ENCODE measurements at regions not wholly inside any gene's neighbourhood (a gene's known extent, or its start where the extent isn't known, plus 50 kb on each side); places are given as distances from the start of the nearest gene placed in this dataset.

DNA sequence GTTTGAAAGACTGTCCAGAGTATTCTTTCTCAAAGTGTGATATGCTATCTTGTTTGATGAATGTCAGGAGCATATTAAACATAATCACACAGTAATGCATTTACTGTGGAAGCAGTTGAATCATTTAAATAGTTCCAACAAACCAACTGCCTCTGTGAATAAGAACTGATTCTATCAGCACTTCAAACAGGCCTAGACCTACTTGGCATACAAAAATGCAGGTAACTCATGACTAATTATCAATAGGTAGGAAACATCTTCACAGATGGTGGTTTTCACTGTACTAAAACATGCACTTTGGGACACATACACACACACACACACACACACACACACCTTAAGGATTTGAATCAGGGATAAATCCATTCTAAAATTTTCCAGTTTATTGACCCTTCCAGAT, 91.2 kb upstream of the SNX2 start:
- Histone ChIP-seq H3K4me1 (ENCODE audit: insufficient read depth, low read length) (no peaks in the 10 kb centered on the region), H2AK5ac (ENCODE audit: insufficient read length, low read length) (no peak overlapping the region), H3K18ac (ENCODE audit: insufficient read length, low read depth, low read length) (no peak overlapping the region), H3K14ac (ENCODE audit: insufficient read depth, low read length) (no peak overlapping the region), H3K4ac (ENCODE audit: low read depth, low read length) (no peak overlapping the region), H3T11ph (ENCODE audit: low read length) (no peak overlapping the region), H3K56ac (ENCODE audit: insufficient read length, low read depth, low read length) (no peak overlapping the region), H3K79me1 (ENCODE audit: insufficient read depth, low read depth, low read length, poor library complexity, severe bottlenecking) (no peaks in the 10 kb centered on the region), H2BK5ac (ENCODE audit: insufficient read length, low read length) (no peak overlapping the region), H4K8ac (replicated peaks; ENCODE audit: insufficient read length, low read depth, low read length) (no peak overlapping the region), H3K9ac (ENCODE audit: extremely low read depth, insufficient read length, low read length) (no peak overlapping the region), H4K20me1 (ENCODE audit: control insufficient read depth, insufficient read depth, insufficient read length) (no peaks in the 10 kb centered on the region), H4K5ac (ENCODE audit: insufficient read length, low read depth, low read length) (no peak overlapping the region), H2BK12ac (ENCODE audit: insufficient read length, low read depth, low read length) (no peak overlapping the region), H3K27ac (ENCODE audit: insufficient read length, low read depth, low read length) (no peak overlapping the region), H3K23ac (ENCODE audit: insufficient read length, low read depth, low read length) (no peak overlapping the region), H2BK120ac (ENCODE audit: low read depth, low read length, poor library complexity, severe bottlenecking) (no peak overlapping the region), H3K4me2 (ENCODE audit: insufficient read depth, insufficient read length, low read length) (no peak overlapping the region), H4K91ac (ENCODE audit: insufficient read length, low read depth, low read length) (no peak overlapping the region), H2BK15ac (ENCODE audit: low read depth, low read length) (no peak overlapping the region), H2BK20ac (ENCODE audit: low read depth, low read length, poor library complexity, severe bottlenecking) (no peak overlapping the region), H3K9me3 (ENCODE audit: control insufficient read depth, low read depth, low read length) (no peaks in the 10 kb centered on the region), H2AFZ (ENCODE audit: low read length) (no peak overlapping the region), H3K27me3 (ENCODE audit: insufficient read depth, low read length) (no peaks in the 10 kb centered on the region), H3K23me2 (ENCODE audit: insufficient read length, low read depth, low read length, poor library complexity, severe bottlenecking) (no peaks in the 10 kb centered on the region), H3K79me2 (ENCODE audit: insufficient read depth, low read length) (no peaks in the 10 kb centered on the region)
- no peak for DNase-seq
- Mint-ChIP-seq H3K4me3 (no peak overlapping the region), H3K9me3 (no peaks in the 10 kb centered on the region), H3K27me3 (ENCODE audit: low read depth) (no peaks in the 10 kb centered on the region), H3K27ac (no peak overlapping the region), H3K4me1 (no peaks in the 10 kb centered on the region), H3K36me3 (ENCODE audit: insufficient read depth in 1 of 3, low read depth in 3 of 3) (no peaks in the 10 kb centered on the region; a peak in 1 of 7 replicates)
- TF ChIP-seq CTCF (conservative IDR thresholded peaks at IDR 0.05), result no peak

Data from H9 (cell line).